B cell (primary cell): ENCODE measurements at regions not wholly inside any gene's neighbourhood (a gene's known extent, or its start where the extent isn't known, plus 50 kb on each side); places are given as distances from the start of the nearest gene placed in this dataset.

Experiments used
- ATAC-seq: fragments of 200-7000 bp; cut with Tn5 transposase; one replicate; pipeline ENCODE4 v1.10.0; 2021; ENCODE audit warnings: low read depth, mild to moderate bottlenecking, moderate number of reproducible peaks, moderate library complexity
- CTCF ChIA-PET: fragments of 350-600 bp; sonication (Branson Sonifier 250); formaldehyde crosslinking; loops from one replicate; lab custom pipeline; 2021; ENCODE audit warnings: antibody characterized with exemption, inconsistent platforms; lab: Charles Lee
- POLR2A ChIA-PET: fragments of 350-600 bp; sonication (Branson Sonifier 250); formaldehyde crosslinking; loops from one replicate; lab custom pipeline; 2021; ENCODE audit warnings: antibody characterized with exemption; lab: Charles Lee
- DNase-seq: peaks from one replicate; pipeline ENCODE4 v3.0.0; 2013
- H2AFZ ChIP-seq: 2 replicates; pipeline ENCODE4 v1.6.1; 2012; ENCODE audit warnings: mild to moderate bottlenecking, low read depth, low read length; ENCODE audit not compliant: insufficient read depth, poor library complexity, severe bottlenecking
- H3K27ac ChIP-seq, 2 donors: 1 replicate in 1 of 2; 2 replicates in 1 of 2; pipeline ENCODE4 v1.5.1; 2012 to 2013; ENCODE audit warnings: low read length in 2 of 2, mild to moderate bottlenecking in 2 of 2, moderate library complexity in 1 of 2
- H3K27me3 ChIP-seq, 4 experiments: fragments of 200-600 bp in 1 of 4; sonication (generic) in 1 of 4; replicated peaks in 1 of 4; 1 replicate in 2 of 4; 2 replicates in 2 of 4; pipeline versions ENCODE4 v1.6.1 to v1.7.0; 2013 to 2016; ENCODE audit warnings: low read length in 3 of 4, mild to moderate bottlenecking in 2 of 4, mixed read lengths in 1 of 4, moderate library complexity in 1 of 4; ENCODE audit not compliant: insufficient read depth in 4 of 4, control insufficient read depth in 3 of 4; ENCODE audit errors: control extremely low read depth in 1 of 4
- H3K36me3 ChIP-seq, 2 experiments: replicated peaks in 1 of 2; 1 replicate in 1 of 2; 2 replicates in 1 of 2; pipeline versions ENCODE4 v1.6.1 to v1.7.1; 2013; ENCODE audit warnings: low read length in 1 of 2; ENCODE audit not compliant: insufficient read depth in 2 of 2, control insufficient read depth in 1 of 2; ENCODE audit errors: control extremely low read depth in 1 of 2, extremely low read depth in 1 of 2
- H3K4me1 ChIP-seq, 2 donors: fragments of 200-600 bp in 1 of 2; sonication (generic) in 1 of 2; 1 replicate in 1 of 2; 2 replicates in 1 of 2; pipeline versions ENCODE4 v1.5.1 to v1.6.1; 2013 to 2017; ENCODE audit warnings: low read length in 2 of 2; ENCODE audit not compliant: control insufficient read depth in 2 of 2, insufficient read depth in 2 of 2
- H3K4me2 ChIP-seq: replicated peaks from 2 replicates; pipeline ENCODE3; 2012; ENCODE audit warnings: mild to moderate bottlenecking, low read depth, low read length; ENCODE audit not compliant: poor library complexity, severe bottlenecking
- H3K4me3 ChIP-seq, 5 experiments: fragments of 200-600 bp in 1 of 5; sonication (generic) in 1 of 5; 1 replicate in 3 of 5; 2 replicates in 2 of 5; pipeline versions ENCODE4 v1.5.1 to v1.7.0; 2011 to 2016; ENCODE audit warnings: low read length in 4 of 5, mild to moderate bottlenecking in 4 of 5, low read depth in 2 of 5, control low read depth in 1 of 5, moderate library complexity in 1 of 5; ENCODE audit not compliant: insufficient read depth in 1 of 5; ENCODE audit errors: control extremely low read depth in 1 of 5, extremely low read depth in 1 of 5
- H3K79me2 ChIP-seq: fragments of 200-600 bp; sonication (generic); one replicate; pipeline ENCODE4 v1.6.0; 2016; ENCODE audit warnings: low read length; ENCODE audit not compliant: control insufficient read depth, insufficient read depth
- H3K9ac ChIP-seq: fragments of 200-600 bp; sonication (generic); 2 replicates; pipeline ENCODE4 v1.6.1; 2017; ENCODE audit warnings: mild to moderate bottlenecking, low read length, moderate library complexity
- H3K9me3 ChIP-seq, 3 donors: one replicate each; pipeline versions ENCODE4 v1.6.1 to v1.7.1; 2013; ENCODE audit warnings: low read length in 2 of 3; ENCODE audit not compliant: control insufficient read depth in 2 of 3, insufficient read depth in 1 of 3; ENCODE audit errors: control extremely low read depth in 1 of 3
- H4K20me1 ChIP-seq: 2 replicates; pipeline ENCODE4 v1.6.0; 2012; ENCODE audit warnings: mild to moderate bottlenecking, low read length; ENCODE audit not compliant: insufficient read depth, control insufficient read depth, poor library complexity, severe bottlenecking
- H3K27ac Mint-ChIP-seq: one replicate; pipeline ENCODE4 v1.8.0; 2021; ENCODE audit warnings: mixed read lengths
- H3K27me3 Mint-ChIP-seq: one replicate; pipeline ENCODE4 v1.8.0; 2021; ENCODE audit warnings: mixed read lengths
- H3K4me1 Mint-ChIP-seq: one replicate; pipeline ENCODE4 v1.8.0; 2021; ENCODE audit warnings: mixed read lengths
- H3K4me3 Mint-ChIP-seq: one replicate; pipeline ENCODE4 v1.8.0; 2021; ENCODE audit warnings: mixed read lengths
- H3K9me3 Mint-ChIP-seq: one replicate; pipeline ENCODE4 v1.8.0; 2022; ENCODE audit warnings: mixed read lengths; ENCODE audit not compliant: insufficient read depth
- EZH2 ChIP-seq: IDR thresholded peaks from 2 replicates; pipeline ENCODE4 v1.6.1; 2012; ENCODE audit warnings: borderline replicate concordance, low read depth, mild to moderate bottlenecking, moderate library complexity, low read length; ENCODE audit not compliant: insufficient read depth, poor library complexity, severe bottlenecking
- WGBS: methylation state at CpG from one replicate; pipeline ENCODE4 v1.1.5; 2013; ENCODE audit warnings: missing lambda C conversion rate; ENCODE audit not compliant: insufficient coverage; 5-methylcytosine and 5-hydroxymethylcytosine counted together
- intact Hi-C: fragments of 100-400 bp; cut with micrococcal nuclease; formaldehyde crosslinking; loops from one replicate; pipeline ENCODE4 v1.10.0; 2022
- TF ChIP-seq, protein P1 (sequence below): fragments of 200-600 bp; IDR thresholded peaks from one replicate; pipeline ENCODE4 v1.8.0; 2022; ENCODE audit warnings: antibody characterized with exemption, mild to moderate bottlenecking

- Histone ChIP-seq H3K27ac (no peak overlapping the region), H3K36me3 (no peaks in the 10 kb centered on the region), H3K79me2 (no peaks in the 10 kb centered on the region), H3K9me3 (peaks cover 0 to 3% (median 0%) of the 10 kb centered on the region in 3 donors), H4K20me1 (no peaks in the 10 kb centered on the region), H3K4me2 (no peak overlapping the region), H2AFZ (no peak overlapping the region), H3K4me3 (no peak overlapping the region), H3K4me1 (no peaks in the 10 kb centered on the region), H3K9ac (no peak overlapping the region), H3K27me3 (peaks cover 0 to 2% (median 0%) of the 10 kb centered on the region in 4 experiments)
- DNase-seq: no peak
- intact Hi-C loops: no loop called here
- ChIA-PET CTCF (interaction anchor here (0.8 kb wide), 1 partner anchor 30 kb away, joined by 3 read pairs; no protein-coding TSS in a partner anchor), POLR2A (no interaction called here)
- no peak for TF ChIP-seq EZH2
- TF ChIP-seq, protein P1, sequence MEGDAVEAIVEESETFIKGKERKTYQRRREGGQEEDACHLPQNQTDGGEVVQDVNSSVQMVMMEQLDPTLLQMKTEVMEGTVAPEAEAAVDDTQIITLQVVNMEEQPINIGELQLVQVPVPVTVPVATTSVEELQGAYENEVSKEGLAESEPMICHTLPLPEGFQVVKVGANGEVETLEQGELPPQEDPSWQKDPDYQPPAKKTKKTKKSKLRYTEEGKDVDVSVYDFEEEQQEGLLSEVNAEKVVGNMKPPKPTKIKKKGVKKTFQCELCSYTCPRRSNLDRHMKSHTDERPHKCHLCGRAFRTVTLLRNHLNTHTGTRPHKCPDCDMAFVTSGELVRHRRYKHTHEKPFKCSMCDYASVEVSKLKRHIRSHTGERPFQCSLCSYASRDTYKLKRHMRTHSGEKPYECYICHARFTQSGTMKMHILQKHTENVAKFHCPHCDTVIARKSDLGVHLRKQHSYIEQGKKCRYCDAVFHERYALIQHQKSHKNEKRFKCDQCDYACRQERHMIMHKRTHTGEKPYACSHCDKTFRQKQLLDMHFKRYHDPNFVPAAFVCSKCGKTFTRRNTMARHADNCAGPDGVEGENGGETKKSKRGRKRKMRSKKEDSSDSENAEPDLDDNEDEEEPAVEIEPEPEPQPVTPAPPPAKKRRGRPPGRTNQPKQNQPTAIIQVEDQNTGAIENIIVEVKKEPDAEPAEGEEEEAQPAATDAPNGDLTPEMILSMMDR: no peak
- H3K27ac Mint-ChIP-seq: no peak overlapping the region
- H3K9me3 Mint-ChIP-seq: no peaks in the 10 kb centered on the region
- WGBS: no CpG with 5 or more reads among the region's 2 CpGs
- no peak overlapping the region for H3K4me3 Mint-ChIP-seq
- peaks cover 9% of the 10 kb centered on the region for H3K27me3 Mint-ChIP-seq
- no peaks in the 10 kb centered on the region for H3K4me1 Mint-ChIP-seq
- no peak for ATAC-seq
Measured at GRCh38 chr11:57946628-57947027, 77.1 kb upstream of the OR9Q1 start.

DNA sequence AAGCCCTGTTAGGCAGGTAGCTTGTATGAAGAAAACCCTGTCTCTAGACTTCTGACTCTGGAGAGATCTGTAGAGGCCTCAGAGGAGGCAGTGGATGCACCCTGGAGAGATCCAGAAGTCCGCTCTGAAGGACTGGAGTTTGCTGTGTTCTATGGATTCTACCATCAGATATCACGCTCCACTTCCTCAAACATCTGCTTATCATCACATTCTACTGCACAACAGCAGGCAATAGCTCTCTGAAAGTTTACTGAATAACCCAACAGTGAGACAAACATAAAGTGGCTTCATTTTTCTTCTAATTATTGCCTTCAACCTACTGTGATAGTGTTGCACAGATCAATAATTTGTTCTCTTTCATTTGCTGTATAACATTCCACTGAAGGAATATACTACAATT lies 59.0 kb upstream of the OR9Q1 start:
- H3K4me1 Mint-ChIP-seq: no peaks in the 10 kb centered on the region

More for the DNA sequence above, 59.0 kb upstream of the OR9Q1 start:
- Mint-ChIP-seq H3K9me3 (no peaks in the 10 kb centered on the region), H3K4me3 (no peak overlapping the region), H3K27ac (no peak overlapping the region), H3K27me3 (peaks cover 6% of the 10 kb centered on the region)
- intact Hi-C loops: no loop called here
- Histone ChIP-seq H3K27ac (no peak overlapping the region), H3K9me3 (no peaks in the 10 kb centered on the region), H3K4me1 (no peaks in the 10 kb centered on the region), H3K4me3 (no peak overlapping the region), H3K79me2 (no peaks in the 10 kb centered on the region), H3K27me3 (no peaks in the 10 kb centered on the region), H4K20me1 (no peaks in the 10 kb centered on the region), H3K9ac (no peak overlapping the region), H3K36me3 (no peaks in the 10 kb centered on the region), H2AFZ (no peak overlapping the region), H3K4me2 (no peak overlapping the region)
- CTCF ChIA-PET: no interaction called here
- 100% methylated on average over 1 of the region's 2 CpGs for WGBS
- DNase-seq (no peak), ATAC-seq (no peak)
- no peak for TF ChIP-seq EZH2
- TF ChIP-seq, protein P1: no peak
- POLR2A ChIA-PET: no interaction called here
